Hepatocyte (in vitro differentiated cells): ENCODE measurements at regions not wholly inside any gene's neighbourhood (a gene's known extent, or its start where the extent isn't known, plus 50 kb on each side); places are given as distances from the start of the nearest gene placed in this dataset.

Experiments used
- EZH2 ChIP-seq: fragments of 200-600 bp; sonication (generic); IDR thresholded peaks from 2 replicates; pipeline ENCODE4 v1.6.1; 2016; ENCODE audit warnings: antibody characterized with exemption, mild to moderate bottlenecking, borderline replicate concordance
- EZH2phosphoT487 ChIP-seq: fragments of 200-600 bp; sonication (generic); IDR thresholded peaks from one replicate; pipeline ENCODE4 v1.6.1; 2018; ENCODE audit warnings: antibody characterized with exemption, mild to moderate bottlenecking, low read depth, moderate library complexity; ENCODE audit not compliant: unreplicated experiment, severe bottlenecking
- TF ChIP-seq, protein P1 (sequence below): fragments of 200-600 bp; sonication (generic); IDR thresholded peaks from 2 replicates; pipeline ENCODE4 v1.5.1; 2016; ENCODE audit warnings: antibody characterized with exemption, mild to moderate bottlenecking; ENCODE audit not compliant: poor library complexity

DNA sequence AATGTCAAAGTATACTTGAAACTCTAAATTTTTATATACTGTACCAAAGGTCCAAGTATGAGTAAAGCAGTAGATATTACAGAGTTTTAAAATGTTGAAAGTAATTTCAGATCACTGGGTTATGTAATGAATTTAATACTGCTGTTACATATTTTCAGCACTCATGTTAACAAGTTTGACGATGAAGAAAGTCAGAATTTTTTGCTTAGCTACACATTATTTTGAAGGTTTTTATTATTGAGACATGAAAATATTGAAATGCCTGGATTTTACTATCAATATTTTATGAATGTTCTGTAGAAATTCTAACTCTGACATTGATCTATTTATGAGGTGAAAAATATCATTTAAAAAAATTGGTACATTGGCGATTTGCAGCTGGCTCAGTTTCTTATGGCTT, 1030.3 kb downstream of the FSCB start:
- TF ChIP-seq, protein P1, sequence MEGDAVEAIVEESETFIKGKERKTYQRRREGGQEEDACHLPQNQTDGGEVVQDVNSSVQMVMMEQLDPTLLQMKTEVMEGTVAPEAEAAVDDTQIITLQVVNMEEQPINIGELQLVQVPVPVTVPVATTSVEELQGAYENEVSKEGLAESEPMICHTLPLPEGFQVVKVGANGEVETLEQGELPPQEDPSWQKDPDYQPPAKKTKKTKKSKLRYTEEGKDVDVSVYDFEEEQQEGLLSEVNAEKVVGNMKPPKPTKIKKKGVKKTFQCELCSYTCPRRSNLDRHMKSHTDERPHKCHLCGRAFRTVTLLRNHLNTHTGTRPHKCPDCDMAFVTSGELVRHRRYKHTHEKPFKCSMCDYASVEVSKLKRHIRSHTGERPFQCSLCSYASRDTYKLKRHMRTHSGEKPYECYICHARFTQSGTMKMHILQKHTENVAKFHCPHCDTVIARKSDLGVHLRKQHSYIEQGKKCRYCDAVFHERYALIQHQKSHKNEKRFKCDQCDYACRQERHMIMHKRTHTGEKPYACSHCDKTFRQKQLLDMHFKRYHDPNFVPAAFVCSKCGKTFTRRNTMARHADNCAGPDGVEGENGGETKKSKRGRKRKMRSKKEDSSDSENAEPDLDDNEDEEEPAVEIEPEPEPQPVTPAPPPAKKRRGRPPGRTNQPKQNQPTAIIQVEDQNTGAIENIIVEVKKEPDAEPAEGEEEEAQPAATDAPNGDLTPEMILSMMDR, result no peak
- TF ChIP-seq EZH2phosphoT487 (no peak), EZH2 (no peak)
